Neural crest cell (in vitro differentiated cells): ENCODE measurements at regions not wholly inside any gene's neighbourhood (a gene's known extent, or its start where the extent isn't known, plus 50 kb on each side); places are given as distances from the start of the nearest gene placed in this dataset.

Experiments used
- DNase-seq: peaks from one replicate; pipeline ENCODE4 v3.0.0; 2021; ENCODE audit warnings: low read depth, mixed read lengths, low spot score
- H3K27ac Mint-ChIP-seq: one replicate; pipeline ENCODE4 v1.8.0; 2021; ENCODE audit warnings: mild to moderate bottlenecking, mixed read lengths; ENCODE audit not compliant: unreplicated experiment
- H3K27me3 Mint-ChIP-seq: 2 replicates; pipeline ENCODE4 v1.8.0; 2021; ENCODE audit warnings: low read depth, mild to moderate bottlenecking, mixed read lengths
- H3K36me3 Mint-ChIP-seq: 2 replicates; pipeline ENCODE4 v1.8.0; 2021; ENCODE audit warnings: low read depth, mild to moderate bottlenecking, mixed read lengths
- H3K4me1 Mint-ChIP-seq: 2 replicates; pipeline ENCODE4 v1.8.0; 2021; ENCODE audit warnings: mixed read lengths
- H3K4me3 Mint-ChIP-seq: one replicate; pipeline ENCODE4 v1.8.0; 2021; ENCODE audit warnings: mild to moderate bottlenecking, mixed read lengths
- H3K9me3 Mint-ChIP-seq: 2 replicates; pipeline ENCODE4 v1.8.0; 2021; ENCODE audit warnings: mixed read lengths
- TF ChIP-seq, protein P1 (sequence below): fragments of 200-600 bp; sonication (generic); conservative IDR thresholded peaks from 2 replicates; pipeline ENCODE4 v1.5.0; 2021; ENCODE audit warnings: antibody characterized with exemption, mild to moderate bottlenecking

DNA sequence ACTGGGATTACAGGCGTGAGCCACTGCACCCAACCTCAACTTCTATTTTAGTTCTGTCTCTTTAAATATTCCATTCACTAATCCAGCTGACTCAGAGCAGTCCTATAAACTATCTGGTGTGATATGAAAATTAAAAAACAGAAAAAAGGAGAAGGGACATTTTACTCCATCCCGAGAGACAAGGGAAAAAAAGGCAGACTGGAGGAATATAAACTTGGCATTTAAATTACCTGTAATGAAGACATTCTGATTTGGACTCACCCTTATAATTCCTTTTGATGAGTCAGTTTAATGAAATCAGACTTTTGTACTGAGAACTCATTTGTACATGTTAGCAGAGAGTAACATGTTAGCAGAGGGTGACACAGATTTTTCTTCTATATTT lies 74.8 kb upstream of the RIOK3 start:
- H3K27me3 Mint-ChIP-seq = no peaks in the 10 kb centered on the region
- DNase-seq = no peak
- no peak overlapping the region for H3K4me3 Mint-ChIP-seq
- H3K4me1 Mint-ChIP-seq = no peaks in the 10 kb centered on the region
- no peaks in the 10 kb centered on the region for H3K9me3 Mint-ChIP-seq
- no peak overlapping the region for H3K27ac Mint-ChIP-seq
- TF ChIP-seq, protein P1, sequence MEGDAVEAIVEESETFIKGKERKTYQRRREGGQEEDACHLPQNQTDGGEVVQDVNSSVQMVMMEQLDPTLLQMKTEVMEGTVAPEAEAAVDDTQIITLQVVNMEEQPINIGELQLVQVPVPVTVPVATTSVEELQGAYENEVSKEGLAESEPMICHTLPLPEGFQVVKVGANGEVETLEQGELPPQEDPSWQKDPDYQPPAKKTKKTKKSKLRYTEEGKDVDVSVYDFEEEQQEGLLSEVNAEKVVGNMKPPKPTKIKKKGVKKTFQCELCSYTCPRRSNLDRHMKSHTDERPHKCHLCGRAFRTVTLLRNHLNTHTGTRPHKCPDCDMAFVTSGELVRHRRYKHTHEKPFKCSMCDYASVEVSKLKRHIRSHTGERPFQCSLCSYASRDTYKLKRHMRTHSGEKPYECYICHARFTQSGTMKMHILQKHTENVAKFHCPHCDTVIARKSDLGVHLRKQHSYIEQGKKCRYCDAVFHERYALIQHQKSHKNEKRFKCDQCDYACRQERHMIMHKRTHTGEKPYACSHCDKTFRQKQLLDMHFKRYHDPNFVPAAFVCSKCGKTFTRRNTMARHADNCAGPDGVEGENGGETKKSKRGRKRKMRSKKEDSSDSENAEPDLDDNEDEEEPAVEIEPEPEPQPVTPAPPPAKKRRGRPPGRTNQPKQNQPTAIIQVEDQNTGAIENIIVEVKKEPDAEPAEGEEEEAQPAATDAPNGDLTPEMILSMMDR = no peak
- H3K36me3 Mint-ChIP-seq = peaks cover 2% of the 10 kb centered on the region

DNA sequence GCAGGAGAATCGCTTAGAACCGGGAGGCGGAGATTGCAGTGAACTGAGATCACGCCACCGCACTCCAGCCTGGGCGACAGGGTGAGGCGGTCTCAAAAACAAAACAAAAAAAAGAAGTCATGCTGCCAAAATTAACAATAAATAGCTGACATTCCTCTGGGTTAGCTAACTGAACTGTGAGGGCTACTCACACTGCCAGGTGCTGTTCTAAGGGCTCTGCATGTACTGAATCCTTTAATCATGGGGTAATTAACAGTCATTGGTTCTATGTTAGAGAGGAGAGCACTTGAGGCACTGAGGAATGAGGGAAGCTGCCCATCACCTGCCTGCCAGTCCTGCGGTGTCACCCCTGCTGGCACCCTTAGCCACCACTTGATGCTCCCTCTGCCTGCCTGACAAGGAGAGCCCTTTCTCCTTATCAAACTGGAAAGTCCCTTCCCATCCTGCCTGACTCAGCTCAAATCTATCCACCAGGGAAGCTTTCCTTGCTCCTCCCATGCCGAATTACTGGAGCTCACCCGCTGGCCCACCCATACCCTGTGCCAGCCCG lies 73.0 kb upstream of the RIOK3 start:
- DNase-seq = no peak
- Mint-ChIP-seq H3K27ac (no peak overlapping the region), H3K4me1 (no peaks in the 10 kb centered on the region), H3K27me3 (no peaks in the 10 kb centered on the region), H3K9me3 (no peaks in the 10 kb centered on the region), H3K4me3 (no peak overlapping the region), H3K36me3 (peaks cover 4% of the 10 kb centered on the region)
- TF ChIP-seq, protein P1 = no peak

- Mint-ChIP-seq H3K27me3 (no peaks in the 10 kb centered on the region), H3K27ac (no peak overlapping the region), H3K36me3 (peaks cover 4% of the 10 kb centered on the region), H3K4me3 (no peak overlapping the region), H3K4me1 (no peaks in the 10 kb centered on the region), H3K9me3 (no peaks in the 10 kb centered on the region)
- TF ChIP-seq, protein P1 = no peak
- no peak for DNase-seq
Measured at GRCh38 chr18:23380817-23381216, 72.3 kb upstream of the RIOK3 start.

GRCh38 chr18:23383494-23383893 lies 69.6 kb upstream of the RIOK3 start:
- no peaks in the 10 kb centered on the region for H3K9me3 Mint-ChIP-seq
- H3K36me3 Mint-ChIP-seq = peaks cover 4% of the 10 kb centered on the region
- H3K27me3 Mint-ChIP-seq = no peaks in the 10 kb centered on the region
- no peak for DNase-seq
- H3K4me3 Mint-ChIP-seq = no peak overlapping the region
- peaks cover 4% of the 10 kb centered on the region for H3K4me1 Mint-ChIP-seq
- no peak overlapping the region for H3K27ac Mint-ChIP-seq
- TF ChIP-seq, protein P1 = no peak

- TF ChIP-seq, protein P1 = no peak
- H3K27ac Mint-ChIP-seq = no peak overlapping the region
Measured at GRCh38 chr18:23384778-23385736, 68.0 kb upstream of the RIOK3 start.

More at GRCh38 chr18:23384778-23385736, 68.0 kb upstream of the RIOK3 start:
- Mint-ChIP-seq H3K27me3 (no peaks in the 10 kb centered on the region), H3K36me3 (peaks cover 4% of the 10 kb centered on the region), H3K4me1 (peaks cover 4% of the 10 kb centered on the region), H3K4me3 (no peak overlapping the region), H3K9me3 (no peaks in the 10 kb centered on the region)
- DNase-seq = no peak
